ENCODE measurements at regions not wholly inside any gene's neighbourhood (a gene's known extent, or its start where the extent isn't known, plus 50 kb on each side); places are given as distances from the start of the nearest gene placed in this dataset.

DNA sequence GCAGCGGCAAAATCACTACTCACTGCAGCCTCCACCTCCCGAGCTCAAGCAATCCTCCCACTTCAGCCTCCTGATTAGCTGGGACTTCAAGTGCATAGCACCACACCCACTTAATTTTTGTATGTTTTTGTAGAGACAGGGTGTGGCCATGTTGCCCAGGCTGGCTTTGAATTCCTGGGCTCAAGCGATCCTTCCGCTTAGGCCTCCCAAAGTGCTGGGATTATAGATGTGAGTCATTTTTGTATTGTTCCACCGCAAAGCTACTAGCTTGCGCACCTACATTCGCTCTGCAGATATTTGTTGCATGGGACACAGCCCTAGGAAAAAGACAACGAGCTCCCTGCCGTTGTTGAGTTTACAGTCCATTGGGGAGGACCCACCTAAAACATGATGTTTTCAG is 173.5 kb upstream of the AGAP1 start:
- DNase-seq (ENCODE audit: low read depth): no peak
- H3K4me3 ChIP-seq (ENCODE audit: low read depth, low read length): no peak overlapping the region
- TF ChIP-seq, protein P1, sequence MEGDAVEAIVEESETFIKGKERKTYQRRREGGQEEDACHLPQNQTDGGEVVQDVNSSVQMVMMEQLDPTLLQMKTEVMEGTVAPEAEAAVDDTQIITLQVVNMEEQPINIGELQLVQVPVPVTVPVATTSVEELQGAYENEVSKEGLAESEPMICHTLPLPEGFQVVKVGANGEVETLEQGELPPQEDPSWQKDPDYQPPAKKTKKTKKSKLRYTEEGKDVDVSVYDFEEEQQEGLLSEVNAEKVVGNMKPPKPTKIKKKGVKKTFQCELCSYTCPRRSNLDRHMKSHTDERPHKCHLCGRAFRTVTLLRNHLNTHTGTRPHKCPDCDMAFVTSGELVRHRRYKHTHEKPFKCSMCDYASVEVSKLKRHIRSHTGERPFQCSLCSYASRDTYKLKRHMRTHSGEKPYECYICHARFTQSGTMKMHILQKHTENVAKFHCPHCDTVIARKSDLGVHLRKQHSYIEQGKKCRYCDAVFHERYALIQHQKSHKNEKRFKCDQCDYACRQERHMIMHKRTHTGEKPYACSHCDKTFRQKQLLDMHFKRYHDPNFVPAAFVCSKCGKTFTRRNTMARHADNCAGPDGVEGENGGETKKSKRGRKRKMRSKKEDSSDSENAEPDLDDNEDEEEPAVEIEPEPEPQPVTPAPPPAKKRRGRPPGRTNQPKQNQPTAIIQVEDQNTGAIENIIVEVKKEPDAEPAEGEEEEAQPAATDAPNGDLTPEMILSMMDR (conservative IDR thresholded peaks at IDR 0.05; ENCODE audit: low read depth, low read length): no peak

DNA sequence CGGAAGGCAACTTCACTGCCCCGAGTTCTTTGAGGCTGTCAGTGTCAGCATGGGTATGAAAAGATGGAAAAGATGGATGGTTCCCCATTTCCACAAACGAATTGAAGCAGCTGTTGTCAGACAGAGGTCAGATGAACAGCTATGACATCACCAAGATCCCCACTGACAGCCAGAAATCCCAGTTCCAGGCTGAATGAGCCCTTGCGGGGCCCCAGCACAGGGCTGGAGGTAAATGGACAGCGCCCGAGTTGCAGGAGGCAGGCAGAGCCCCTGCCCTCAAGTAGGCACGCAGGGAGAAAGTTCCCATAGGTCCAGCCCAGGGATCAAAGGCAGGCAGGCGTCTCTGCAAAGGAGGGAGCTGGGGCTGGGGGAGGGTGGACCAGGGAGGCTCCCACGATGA is 169.5 kb upstream of the AGAP1 start:
- H3K4me3 ChIP-seq (ENCODE audit: low read depth, low read length): no peak overlapping the region
- TF ChIP-seq, protein P1 (conservative IDR thresholded peaks at IDR 0.05; ENCODE audit: low read depth, low read length): no peak
- DNase-seq (ENCODE audit: low read depth): no peak

DNA sequence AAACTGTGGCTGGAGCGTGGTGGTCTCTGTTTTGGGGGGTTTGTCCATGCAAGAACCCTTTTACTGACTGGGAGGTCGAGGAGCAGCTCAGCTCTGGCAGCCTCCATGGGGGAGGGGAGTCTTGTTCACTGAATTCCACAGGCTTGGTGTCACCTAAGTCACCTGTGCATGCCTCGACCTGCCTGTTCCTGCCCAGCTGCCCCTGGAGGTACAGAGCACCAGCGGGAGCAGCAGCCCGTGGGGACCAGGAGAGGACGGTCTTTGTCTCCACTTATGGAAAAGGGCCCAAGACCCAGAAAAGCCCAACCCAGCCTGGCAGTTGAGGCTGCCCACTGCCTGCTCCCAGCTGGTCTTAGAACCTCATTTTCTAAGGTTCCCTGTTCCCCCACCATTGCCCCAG is 168.7 kb upstream of the AGAP1 start:
- no peak overlapping the region for H3K4me3 ChIP-seq (ENCODE audit: low read depth, low read length)
- no peak for DNase-seq (ENCODE audit: low read depth)
- TF ChIP-seq, protein P1 (conservative IDR thresholded peaks at IDR 0.05; ENCODE audit: low read depth, low read length): no peak

GRCh38 chr2:235328991-235329390 is 164.9 kb upstream of the AGAP1 start:
- DNase-seq (ENCODE audit: low read depth): no peak

GRCh38 chr2:235330775-235331451 is 162.9 kb upstream of the AGAP1 start:
- H3K4me3 ChIP-seq (ENCODE audit: low read depth, low read length): no peak overlapping the region
- TF ChIP-seq, protein P1 (conservative IDR thresholded peaks at IDR 0.05; ENCODE audit: low read depth, low read length): no peak
- DNase-seq (ENCODE audit: low read depth): no peak

More at GRCh38 chr2:235328991-235329390, 164.9 kb upstream of the AGAP1 start:
- TF ChIP-seq, protein P1 (conservative IDR thresholded peaks at IDR 0.05; ENCODE audit: low read depth, low read length): no peak
- no peak overlapping the region for H3K4me3 ChIP-seq (ENCODE audit: low read depth, low read length)

GRCh38 chr2:235332240-235332890 is 161.5 kb upstream of the AGAP1 start:
- TF ChIP-seq, protein P1 (conservative IDR thresholded peaks at IDR 0.05; ENCODE audit: low read depth, low read length): no peak
- DNase-seq (ENCODE audit: low read depth): no peak
- H3K4me3 ChIP-seq (ENCODE audit: low read depth, low read length): no peak overlapping the region

GRCh38 chr2:235333076-235333475 is 160.8 kb upstream of the AGAP1 start:
- DNase-seq (ENCODE audit: low read depth): no peak
- TF ChIP-seq, protein P1 (conservative IDR thresholded peaks at IDR 0.05; ENCODE audit: low read depth, low read length): no peak
- no peak overlapping the region for H3K4me3 ChIP-seq (ENCODE audit: low read depth, low read length)
